ENCODE measurements at regions not wholly inside any gene's neighbourhood (a gene's known extent, or its start where the extent isn't known, plus 50 kb on each side); places are given as distances from the start of the nearest gene placed in this dataset.

- no peak overlapping the region for H3K4me3 Mint-ChIP-seq
- TF ChIP-seq CTCF (conservative IDR thresholded peaks at IDR 0.05): no peak
- H3K4me1 Mint-ChIP-seq (ENCODE audit: unreplicated experiment): no peaks in the 10 kb centered on the region
- DNase-seq (ENCODE audit: extremely low spot score, unreplicated experiment): no peak
- no peaks in the 10 kb centered on the region for H3K36me3 Mint-ChIP-seq
- no peak overlapping the region for H3K27ac Mint-ChIP-seq
- peaks cover 4% of the 10 kb centered on the region for H3K9me3 Mint-ChIP-seq
- no peaks in the 10 kb centered on the region for H3K27me3 Mint-ChIP-seq
These were observed 132.8 kb upstream of the TNFAIP3 start for GRCh38 chr6:137734005-137734874.

GRCh38 chr6:137734875-137735182 is 132.2 kb upstream of the TNFAIP3 start:
- DNase-seq (ENCODE audit: extremely low spot score, unreplicated experiment): no peak
- no peak for TF ChIP-seq CTCF (conservative IDR thresholded peaks at IDR 0.05)
- no peaks in the 10 kb centered on the region for H3K36me3 Mint-ChIP-seq
- peaks cover 4% of the 10 kb centered on the region for H3K9me3 Mint-ChIP-seq
- no peak overlapping the region for H3K27ac Mint-ChIP-seq
- H3K4me3 Mint-ChIP-seq: no peak overlapping the region
- H3K4me1 Mint-ChIP-seq (ENCODE audit: unreplicated experiment): no peaks in the 10 kb centered on the region
- no peaks in the 10 kb centered on the region for H3K27me3 Mint-ChIP-seq

GRCh38 chr6:137736048-137736818 is 130.8 kb upstream of the TNFAIP3 start:
- Mint-ChIP-seq H3K4me3 (no peak overlapping the region), H3K27ac (no peak overlapping the region), H3K36me3 (no peaks in the 10 kb centered on the region), H3K27me3 (peaks cover 5% of the 10 kb centered on the region), H3K9me3 (peaks cover 5% of the 10 kb centered on the region), H3K4me1 (ENCODE audit: unreplicated experiment) (no peaks in the 10 kb centered on the region)
- no peak for TF ChIP-seq CTCF (conservative IDR thresholded peaks at IDR 0.05)
- no peak for DNase-seq (ENCODE audit: extremely low spot score, unreplicated experiment)

- peaks cover 7% of the 10 kb centered on the region for H3K9me3 Mint-ChIP-seq
- no peak overlapping the region for H3K4me3 Mint-ChIP-seq
- H3K27me3 Mint-ChIP-seq: peaks cover 8% of the 10 kb centered on the region
- no peak overlapping the region for H3K27ac Mint-ChIP-seq
- no peaks in the 10 kb centered on the region for H3K4me1 Mint-ChIP-seq (ENCODE audit: unreplicated experiment)
- H3K36me3 Mint-ChIP-seq: no peaks in the 10 kb centered on the region
- no peak for TF ChIP-seq CTCF (conservative IDR thresholded peaks at IDR 0.05)
- no peak for DNase-seq (ENCODE audit: extremely low spot score, unreplicated experiment)
These were observed 130.1 kb upstream of the TNFAIP3 start for GRCh38 chr6:137736911-137737310.

- no peak overlapping the region for H3K27ac Mint-ChIP-seq
- H3K9me3 Mint-ChIP-seq: peaks cover 9% of the 10 kb centered on the region
- no peak for DNase-seq (ENCODE audit: extremely low spot score, unreplicated experiment)
- H3K4me3 Mint-ChIP-seq: no peak overlapping the region
- peaks cover 8% of the 10 kb centered on the region for H3K27me3 Mint-ChIP-seq
- TF ChIP-seq CTCF (conservative IDR thresholded peaks at IDR 0.05): no peak
- H3K4me1 Mint-ChIP-seq (ENCODE audit: unreplicated experiment): no peaks in the 10 kb centered on the region
- peaks cover 2% of the 10 kb centered on the region for H3K36me3 Mint-ChIP-seq
These were observed 129.0 kb upstream of the TNFAIP3 start for GRCh38 chr6:137737836-137738596.

All from type B pancreatic cell (in vitro differentiated cells).